SK-N-SH (cell line): ENCODE measurements at regions not wholly inside any gene's neighbourhood (a gene's known extent, or its start where the extent isn't known, plus 50 kb on each side); places are given as distances from the start of the nearest gene placed in this dataset.

Source experiments
- CTCF ChIA-PET: fragments of 300-600, 350-600 bp; formaldehyde crosslinking; extraction: SDS; loops from one replicate; lab custom pipeline; 2021; lab: Yijun Ruan, JAX
- POLR2A ChIA-PET: fragments of 350-600 bp; sonication (Branson Sonifier 250); formaldehyde crosslinking; extraction: SDS; loops from one replicate; lab custom pipeline; 2020; ENCODE audit warnings: antibody characterized with exemption, inconsistent platforms; lab: Yijun Ruan, JAX
- DNase-seq: peaks from one replicate; pipeline ENCODE4 v3.0.0; 2012
- H2AFZ ChIP-seq: fragments of 200-600 bp; sonication (generic); 2 replicates; pipeline ENCODE4 v1.8.1; 2016; ENCODE audit warnings: antibody characterized with exemption, mild to moderate bottlenecking, low read depth
- H3F3A ChIP-seq: fragments of 200-600 bp; sonication (generic); replicated peaks from 2 replicates; pipeline ENCODE3; 2016; ENCODE audit warnings: antibody characterized with exemption, mild to moderate bottlenecking; ENCODE audit not compliant: insufficient read depth
- H3K27ac ChIP-seq, 2 experiments: fragments of 200-500 bp in 1 of 2; fragments of 200-600 bp in 1 of 2; sonication (Bioruptor generic) in 1 of 2; sonication (generic), shearing (Covaris generic) in 1 of 2; 2 replicates each; pipeline versions ENCODE4 v1.5.1 to v1.6.1; 2014 to 2016; ENCODE audit warnings: low read depth in 2 of 2, inconsistent platforms in 1 of 2, low read length in 1 of 2, mild to moderate bottlenecking in 1 of 2, mixed read lengths in 1 of 2
- H3K27me3 ChIP-seq: fragments of 200-600 bp; sonication (generic), shearing (Covaris generic); 2 replicates; pipeline ENCODE4 v1.6.1; 2016; ENCODE audit warnings: mixed run types; ENCODE audit not compliant: insufficient read depth
- H3K36me3 ChIP-seq, 2 experiments: fragments of 200-500 bp in 1 of 2; fragments of 200-600 bp in 1 of 2; sonication (Bioruptor generic) in 1 of 2; sonication (generic) in 1 of 2; replicated peaks in 1 of 2; 2 replicates each; pipeline versions ENCODE3 to v1.5.1; 2014 to 2016; ENCODE audit warnings: low read length in 1 of 2, mild to moderate bottlenecking in 1 of 2; ENCODE audit not compliant: insufficient read depth in 2 of 2, control insufficient read depth in 1 of 2
- H3K4me1 ChIP-seq, 2 experiments: fragments of 200-500 bp in 1 of 2; fragments of 200-600 bp in 1 of 2; sonication (Bioruptor generic) in 1 of 2; sonication (generic), shearing (Covaris generic) in 1 of 2; 2 replicates each; pipeline versions ENCODE4 v1.5.1 to v1.6.1; 2014 to 2016; ENCODE audit warnings: low read depth in 1 of 2, low read length in 1 of 2, mixed run types in 1 of 2; ENCODE audit not compliant: insufficient read depth in 2 of 2, control insufficient read depth in 1 of 2
- H3K4me2 ChIP-seq: fragments of 200-600 bp; sonication (generic), shearing (Covaris generic); 2 replicates; pipeline ENCODE4 v1.6.1; 2017; ENCODE audit warnings: mixed run types
- H3K4me3 ChIP-seq, 2 experiments: fragments of 200-500 bp in 1 of 2; fragments of 200-600 bp in 1 of 2; sonication (Bioruptor generic) in 1 of 2; sonication (generic), shearing (Covaris generic) in 1 of 2; 2 replicates each; pipeline versions ENCODE4 v1.5.1 to v1.8.1; 2014 to 2016; ENCODE audit warnings: low read depth in 2 of 2, inconsistent platforms in 1 of 2, low read length in 1 of 2, mild to moderate bottlenecking in 1 of 2, mixed read lengths in 1 of 2, moderate library complexity in 1 of 2
- H3K79me2 ChIP-seq: fragments of 200-600 bp; sonication (generic); 2 replicates; pipeline ENCODE4 v1.8.1; 2017; ENCODE audit warnings: mild to moderate bottlenecking; ENCODE audit not compliant: insufficient read depth
- H3K9ac ChIP-seq: fragments of 200-600 bp; sonication (generic); 2 replicates; pipeline ENCODE4 v1.6.1; 2017; ENCODE audit warnings: mixed run types
- H3K9me2 ChIP-seq: fragments of 200-600 bp; sonication (generic); 2 replicates; pipeline ENCODE4 v1.6.1; 2017; ENCODE audit warnings: mixed run types
- H3K9me3 ChIP-seq: fragments of 200-600 bp; sonication (generic); 2 replicates; pipeline ENCODE4 v1.6.1; 2017; ENCODE audit warnings: mixed run types, mild to moderate bottlenecking, moderate library complexity
- H4K20me1 ChIP-seq: fragments of 200-600 bp; sonication (generic); 2 replicates; pipeline ENCODE4 v1.6.1; 2017; ENCODE audit warnings: mild to moderate bottlenecking, mixed run types; ENCODE audit not compliant: insufficient read depth
- CHD2 ChIP-seq: fragments of 150-350 bp; IDR thresholded peaks from 2 replicates; pipeline ENCODE4 v1.6.1; 2018; ENCODE audit warnings: low read length; ENCODE audit not compliant: partially characterized antibody
- CTCF ChIP-seq: fragments of 200-600 bp; sonication (generic); IDR thresholded peaks from 2 replicates; pipeline ENCODE4 v1.6.1; 2017; ENCODE audit warnings: antibody characterized with exemption, mild to moderate bottlenecking, moderate library complexity
- FOSL2 ChIP-seq: IDR thresholded peaks from 2 replicates; pipeline ENCODE4 v1.4.0; 2012; ENCODE audit warnings: low read depth, mild to moderate bottlenecking, moderate library complexity, borderline replicate concordance
- FOXJ3 ChIP-seq: sonication (generic); formaldehyde crosslinking; IDR thresholded peaks from 2 replicates; pipeline ENCODE4 v1.5.1; 2020; ENCODE audit warnings: mild to moderate bottlenecking, missing genetic modification reagents
- GABPA ChIP-seq: IDR thresholded peaks from 2 replicates; pipeline ENCODE4 v1.4.0; 2012; ENCODE audit warnings: low read depth, mild to moderate bottlenecking
- IRF3 ChIP-seq: fragments of 150-350 bp; IDR thresholded peaks from 2 replicates; pipeline ENCODE4 v1.6.1; 2016; ENCODE audit warnings: mild to moderate bottlenecking, low read depth, low read length
- MEF2A ChIP-seq: IDR thresholded peaks from 2 replicates; pipeline ENCODE4 v1.4.0; 2012; ENCODE audit warnings: low read depth, borderline replicate concordance
- MXI1 ChIP-seq: IDR thresholded peaks from 2 replicates; pipeline ENCODE4 v1.6.1; 2012; ENCODE audit warnings: mild to moderate bottlenecking, low read depth, low read length, improper control_type of control experiment
- NFIC ChIP-seq: IDR thresholded peaks from 2 replicates; pipeline ENCODE4 v1.4.0; 2012; ENCODE audit warnings: borderline replicate concordance
- RCOR1 ChIP-seq: fragments of 150-350 bp; IDR thresholded peaks from 2 replicates; pipeline ENCODE4 v1.6.1; 2017; ENCODE audit warnings: antibody characterized with exemption, low read length
- RXRA ChIP-seq: IDR thresholded peaks from 2 replicates; pipeline ENCODE4 v1.4.0; 2012; ENCODE audit warnings: low read depth, mild to moderate bottlenecking, borderline replicate concordance
- SIN3A ChIP-seq: IDR thresholded peaks from 2 replicates; pipeline ENCODE4 v1.6.1; 2012; ENCODE audit warnings: low read depth, mild to moderate bottlenecking, low read length, moderate library complexity, borderline replicate concordance
- TAF1 ChIP-seq: IDR thresholded peaks from 2 replicates; pipeline ENCODE4 v1.6.1; 2012; ENCODE audit warnings: low read depth, mild to moderate bottlenecking, low read length, moderate library complexity, borderline replicate concordance
- TCF12 ChIP-seq: IDR thresholded peaks from 2 replicates; pipeline ENCODE4 v1.4.0; 2012
- TEAD4 ChIP-seq: IDR thresholded peaks from 2 replicates; pipeline ENCODE4 v1.4.0; 2012; ENCODE audit warnings: mild to moderate bottlenecking, borderline replicate concordance; ENCODE audit not compliant: insufficient read depth
- USF1 ChIP-seq: IDR thresholded peaks from 2 replicates; pipeline ENCODE4 v1.4.0; 2012; ENCODE audit warnings: low read depth, borderline replicate concordance
- YY1 ChIP-seq: IDR thresholded peaks from 2 replicates; pipeline ENCODE4 v1.4.0; 2012; ENCODE audit warnings: low read depth, mild to moderate bottlenecking
- ZBTB33 ChIP-seq: IDR thresholded peaks from 2 replicates; pipeline ENCODE4 v1.4.0; 2012; ENCODE audit warnings: low read depth, borderline replicate concordance
- WGBS: methylation state at CpG from one replicate; pipeline ENCODE4 v1.1.6; 2017; ENCODE audit warnings: low lambda C conversion rate; 5-methylcytosine and 5-hydroxymethylcytosine counted together

- ChIA-PET CTCF (interaction anchor here (1.0 kb wide), 1 partner anchor 40 kb away, joined by 3 read pairs; no protein-coding TSS in a partner anchor), POLR2A (no interaction called here)
- no peaks in the 10 kb centered on the region for H3K27me3 ChIP-seq
- H3K4me1 ChIP-seq = no peaks in the 10 kb centered on the region
- peaks cover 5% of the 10 kb centered on the region for H3F3A ChIP-seq
- no peaks in the 10 kb centered on the region for H3K36me3 ChIP-seq
- WGBS = 75% methylated on average over 2 of the region's 2 CpGs
- no peak overlapping the region for H3K27ac ChIP-seq
- H3K9me3 ChIP-seq = no peaks in the 10 kb centered on the region
- no peaks in the 10 kb centered on the region for H4K20me1 ChIP-seq
- H3K79me2 ChIP-seq = no peaks in the 10 kb centered on the region
- no peak overlapping the region for H3K9ac ChIP-seq
- TF ChIP-seq MEF2A (no peak), ZBTB33 (no peak), FOXJ3 (no peak), MXI1 (no peak)
- no peaks in the 10 kb centered on the region for H3K9me2 ChIP-seq
- H3K4me3 ChIP-seq = no peak overlapping the region
- no peak overlapping the region for H3K4me2 ChIP-seq
- H2AFZ ChIP-seq = no peak overlapping the region
- no peak for DNase-seq
Observed at GRCh38 chr4:159416073-159416472, 313.2 kb downstream of the RAPGEF2 start.

GRCh38 chr4:159416996-159417395 is 314.1 kb downstream of the RAPGEF2 start:
- no peaks in the 10 kb centered on the region for H3K36me3 ChIP-seq
- H3F3A ChIP-seq = peaks cover 5% of the 10 kb centered on the region
- TF ChIP-seq NFIC (no peak), RCOR1 (no peak), TCF12 (no peak), CHD2 (no peak), TAF1 (no peak), TEAD4 (no peak), SIN3A (no peak), IRF3 (no peak), CTCF (no peak), RXRA (no peak), MXI1 (no peak), YY1 (no peak), ZBTB33 (no peak), FOSL2 (no peak), USF1 (no peak), GABPA (no peak)
- TF ChIP-seq, all 33 proteins: peak for 0
- DNase-seq = no peak
- ChIA-PET CTCF (no interaction called here), POLR2A (interaction anchor here (0.7 kb wide), 1 partner anchor 238 kb away, joined by 9 read pairs; no protein-coding TSS in a partner anchor)
- H3K4me3 ChIP-seq = no peak overlapping the region
- H3K27me3 ChIP-seq = no peaks in the 10 kb centered on the region
- H3K9me2 ChIP-seq = no peaks in the 10 kb centered on the region
- 88% methylated on average over 3 of the region's 3 CpGs for WGBS
- H4K20me1 ChIP-seq = no peaks in the 10 kb centered on the region
- H3K27ac ChIP-seq = no peak overlapping the region
- no peak overlapping the region for H2AFZ ChIP-seq
- H3K4me2 ChIP-seq = no peak overlapping the region
- no peak overlapping the region for H3K9ac ChIP-seq
- H3K9me3 ChIP-seq = no peaks in the 10 kb centered on the region
- H3K4me1 ChIP-seq = no peaks in the 10 kb centered on the region
- H3K79me2 ChIP-seq = no peaks in the 10 kb centered on the region
